ENCODE measurements at regions not wholly inside any gene's neighbourhood (a gene's known extent, or its start where the extent isn't known, plus 50 kb on each side); places are given as distances from the start of the nearest gene placed in this dataset.
A peak's percentile ranks its signal among the peaks of the same experiment; 100 is the strongest.

DNA sequence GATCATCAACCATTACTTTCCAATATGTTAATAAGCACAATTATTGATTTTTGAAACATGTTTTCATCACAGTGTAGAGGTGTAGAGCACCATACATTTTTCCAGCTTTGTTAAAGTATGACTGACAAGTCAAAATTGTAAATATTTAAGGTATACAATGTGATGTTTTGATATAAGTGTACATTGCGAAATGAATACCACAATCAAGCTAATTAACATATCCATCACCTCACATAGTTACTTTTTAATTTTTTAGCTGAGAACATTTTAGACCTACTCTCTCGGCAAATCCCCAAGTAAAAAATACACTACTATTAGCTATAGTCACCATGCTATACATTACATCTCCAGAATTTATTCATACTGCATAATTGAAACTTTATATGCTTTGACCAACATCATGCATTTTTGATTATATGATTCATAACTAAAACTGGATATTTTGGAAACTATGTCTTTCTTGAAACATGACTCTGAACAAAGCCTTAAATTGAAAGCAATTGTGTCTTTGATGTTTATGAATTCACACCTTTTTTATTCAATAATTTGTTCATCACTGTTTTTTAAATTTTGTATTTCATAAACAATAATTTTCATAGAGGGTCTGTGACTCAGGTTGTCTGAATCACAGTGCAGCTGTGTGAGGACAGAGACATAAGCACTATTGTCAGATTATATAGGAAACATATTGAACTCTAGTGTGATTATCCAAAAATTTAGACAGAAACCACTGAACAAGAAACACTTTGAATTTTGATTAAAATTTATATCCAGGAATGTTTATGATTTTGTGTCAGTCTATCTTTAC is 486.1 kb downstream of the SEMA3D start:
- Histone ChIP-seq H3K4me3 (no peak overlapping the region), H3K27ac (peak overlapping the region; percentile 72 to 88), H3K4me2 (peak overlapping the region; percentile 66), H3K9me3 (peaks cover 1% of the 10 kb centered on the region; the same call in 1 of the 3 replicates), H3K4me1 (peaks cover 54% of the 10 kb centered on the region)
- POLR2A ChIA-PET = no interaction called here
- DNase-seq (ENCODE audit: low read depth in 1 of 2, low spot score in 1 of 2) (no peak), ATAC-seq (no peak), FAIRE-seq (no peak)
- TF ChIP-seq CBX8 (IDR thresholded peaks at IDR 0.05) (no peak), CEBPB (IDR thresholded peaks at IDR 0.05) (peak in 1 of 2 experiments; percentile 5; a peak in 1 of 4 replicates), HOXB5 (CRISPR knock-in tag; IDR thresholded peaks at IDR 0.05) (no peak), POLR2A (IDR thresholded peaks at IDR 0.05; ENCODE audit: low read length) (no peak), MAZ (IDR thresholded peaks at IDR 0.05; ENCODE audit: borderline replicate concordance, low read depth, low read length) (no peak), MAFK (IDR thresholded peaks at IDR 0.05; ENCODE audit: partially characterized antibody) (no peak), ZFP36 (IDR thresholded peaks at IDR 0.05; ENCODE audit: borderline replicate concordance, partially characterized antibody) (no peak)
- TF ChIP-seq, protein P1, sequence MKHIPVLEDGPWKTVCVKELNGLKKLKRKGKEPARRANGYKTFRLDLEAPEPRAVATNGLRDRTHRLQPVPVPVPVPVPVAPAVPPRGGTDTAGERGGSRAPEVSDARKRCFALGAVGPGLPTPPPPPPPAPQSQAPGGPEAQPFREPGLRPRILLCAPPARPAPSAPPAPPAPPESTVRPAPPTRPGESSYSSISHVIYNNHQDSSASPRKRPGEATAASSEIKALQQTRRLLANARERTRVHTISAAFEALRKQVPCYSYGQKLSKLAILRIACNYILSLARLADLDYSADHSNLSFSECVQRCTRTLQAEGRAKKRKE (CRISPR knock-in tag; IDR thresholded peaks at IDR 0.05; ENCODE audit: low read depth) = no peak
- CTCF ChIA-PET = no interaction called here
- WGBS (ENCODE audit: missing lambda C conversion rate) = 85% methylated on average over 2 of the region's 2 CpGs

DNA sequence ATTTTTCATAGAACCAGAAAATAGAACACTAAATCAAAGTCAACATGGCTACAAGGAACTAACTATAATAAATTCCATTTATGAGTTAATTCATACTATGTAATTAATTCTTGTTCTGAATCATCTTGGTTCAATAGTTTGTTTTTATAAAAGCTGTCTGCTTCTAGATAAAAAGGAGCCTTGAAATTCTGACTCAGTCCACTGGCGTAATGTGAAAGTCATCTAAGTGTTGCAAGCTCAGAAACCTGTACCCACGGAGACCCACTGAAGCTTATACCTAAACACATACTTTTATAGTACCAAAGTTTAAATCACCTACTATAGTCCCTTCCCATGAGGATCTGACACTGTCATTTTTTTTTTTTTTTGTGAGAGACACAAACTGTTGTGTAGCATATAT is 489.4 kb downstream of the SEMA3D start:
- ATAC-seq (peak in 1 of 2 experiments; percentile 35; a peak in 2 of 6 replicates), FAIRE-seq (no peak), DNase-seq (ENCODE audit: low read depth in 1 of 2, low spot score in 1 of 2) (peak in 1 of 2 experiments; percentile 58)
- CTCF ChIA-PET = interaction anchor here (0.6 kb wide), 1 partner anchor 589 kb away, joined by 3 read pairs; no protein-coding TSS in a partner anchor
- TF ChIP-seq, protein P2, sequence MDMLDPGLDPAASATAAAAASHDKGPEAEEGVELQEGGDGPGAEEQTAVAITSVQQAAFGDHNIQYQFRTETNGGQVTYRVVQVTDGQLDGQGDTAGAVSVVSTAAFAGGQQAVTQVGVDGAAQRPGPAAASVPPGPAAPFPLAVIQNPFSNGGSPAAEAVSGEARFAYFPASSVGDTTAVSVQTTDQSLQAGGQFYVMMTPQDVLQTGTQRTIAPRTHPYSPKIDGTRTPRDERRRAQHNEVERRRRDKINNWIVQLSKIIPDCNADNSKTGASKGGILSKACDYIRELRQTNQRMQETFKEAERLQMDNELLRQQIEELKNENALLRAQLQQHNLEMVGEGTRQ (IDR thresholded peaks at IDR 0.05) = no peak
- TF ChIP-seq JUNB (IDR thresholded peaks at IDR 0.05) = peak; percentile 76
- TF ChIP-seq HOXB13 (CRISPR knock-in tag; IDR thresholded peaks at IDR 0.05; ENCODE audit: low read depth) = no peak
- TF ChIP-seq EP300 (IDR thresholded peaks at IDR 0.05) = peak in 1 of 2 experiments; percentile 55; a peak in 1 of 5 replicates
- TF ChIP-seq RAD21 (conservative IDR thresholded peaks at IDR 0.05 in 1 of 2, IDR thresholded peaks at IDR 0.05 in 1 of 2) = peak in 1 of 2 experiments; percentile 22; a peak in 1 of 5 replicates
- TF ChIP-seq FOSL2 (IDR thresholded peaks at IDR 0.05) = peak; percentile 60; the same call in 1 of the 2 replicates
- TF ChIP-seq FOSL2 (CRISPR knock-in tag; IDR thresholded peaks at IDR 0.05) = peak; percentile 69
- TF ChIP-seq GATA3 (IDR thresholded peaks at IDR 0.05; ENCODE audit: borderline replicate concordance) = peak; percentile 36; the same call in 1 of the 2 replicates
- peak in 1 of 2 experiments; percentile 62; a peak in 2 of 4 replicates for TF ChIP-seq CEBPB (IDR thresholded peaks at IDR 0.05)
- POLR2A ChIA-PET = interaction anchor here (0.7 kb wide), 1 partner anchor 316 kb away, joined by 4 read pairs; no protein-coding TSS in a partner anchor
- Histone ChIP-seq H3K9me3 (peaks cover 12% of the 10 kb centered on the region; the same call in 2 of the 3 replicates), H3K4me3 (no peak overlapping the region), H3K4me2 (peak overlapping the region; percentile 37), H3K27ac (peak overlapping the region; percentile 51 to 55; a peak in 4 of 6 replicates), H3K4me1 (peaks cover 49% of the 10 kb centered on the region)
- WGBS (ENCODE audit: missing lambda C conversion rate) = 37% methylated on average over 2 of the region's 2 CpGs

DNA sequence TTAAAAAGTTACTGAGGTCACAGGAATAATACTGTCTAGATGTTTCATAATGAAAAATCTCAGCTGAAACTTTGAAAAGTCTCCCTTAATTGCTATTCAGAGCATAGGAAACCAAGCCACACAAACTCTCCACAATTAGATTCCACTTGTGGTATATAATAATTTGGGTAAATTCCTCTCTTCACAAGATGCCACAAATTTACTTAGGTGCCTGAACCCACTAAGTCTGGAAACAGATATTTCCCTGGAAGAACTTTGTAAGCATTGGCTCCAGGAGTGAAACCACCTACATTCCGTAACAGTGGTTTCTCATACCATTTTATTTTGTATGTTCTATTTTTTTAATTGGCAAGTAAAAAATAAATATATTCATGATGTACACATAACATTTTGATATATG is 493.4 kb downstream of the SEMA3D start:
- TF ChIP-seq, protein P3, sequence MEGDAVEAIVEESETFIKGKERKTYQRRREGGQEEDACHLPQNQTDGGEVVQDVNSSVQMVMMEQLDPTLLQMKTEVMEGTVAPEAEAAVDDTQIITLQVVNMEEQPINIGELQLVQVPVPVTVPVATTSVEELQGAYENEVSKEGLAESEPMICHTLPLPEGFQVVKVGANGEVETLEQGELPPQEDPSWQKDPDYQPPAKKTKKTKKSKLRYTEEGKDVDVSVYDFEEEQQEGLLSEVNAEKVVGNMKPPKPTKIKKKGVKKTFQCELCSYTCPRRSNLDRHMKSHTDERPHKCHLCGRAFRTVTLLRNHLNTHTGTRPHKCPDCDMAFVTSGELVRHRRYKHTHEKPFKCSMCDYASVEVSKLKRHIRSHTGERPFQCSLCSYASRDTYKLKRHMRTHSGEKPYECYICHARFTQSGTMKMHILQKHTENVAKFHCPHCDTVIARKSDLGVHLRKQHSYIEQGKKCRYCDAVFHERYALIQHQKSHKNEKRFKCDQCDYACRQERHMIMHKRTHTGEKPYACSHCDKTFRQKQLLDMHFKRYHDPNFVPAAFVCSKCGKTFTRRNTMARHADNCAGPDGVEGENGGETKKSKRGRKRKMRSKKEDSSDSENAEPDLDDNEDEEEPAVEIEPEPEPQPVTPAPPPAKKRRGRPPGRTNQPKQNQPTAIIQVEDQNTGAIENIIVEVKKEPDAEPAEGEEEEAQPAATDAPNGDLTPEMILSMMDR (IDR thresholded peaks at IDR 0.05) = no peak
- TF ChIP-seq, protein P4, sequence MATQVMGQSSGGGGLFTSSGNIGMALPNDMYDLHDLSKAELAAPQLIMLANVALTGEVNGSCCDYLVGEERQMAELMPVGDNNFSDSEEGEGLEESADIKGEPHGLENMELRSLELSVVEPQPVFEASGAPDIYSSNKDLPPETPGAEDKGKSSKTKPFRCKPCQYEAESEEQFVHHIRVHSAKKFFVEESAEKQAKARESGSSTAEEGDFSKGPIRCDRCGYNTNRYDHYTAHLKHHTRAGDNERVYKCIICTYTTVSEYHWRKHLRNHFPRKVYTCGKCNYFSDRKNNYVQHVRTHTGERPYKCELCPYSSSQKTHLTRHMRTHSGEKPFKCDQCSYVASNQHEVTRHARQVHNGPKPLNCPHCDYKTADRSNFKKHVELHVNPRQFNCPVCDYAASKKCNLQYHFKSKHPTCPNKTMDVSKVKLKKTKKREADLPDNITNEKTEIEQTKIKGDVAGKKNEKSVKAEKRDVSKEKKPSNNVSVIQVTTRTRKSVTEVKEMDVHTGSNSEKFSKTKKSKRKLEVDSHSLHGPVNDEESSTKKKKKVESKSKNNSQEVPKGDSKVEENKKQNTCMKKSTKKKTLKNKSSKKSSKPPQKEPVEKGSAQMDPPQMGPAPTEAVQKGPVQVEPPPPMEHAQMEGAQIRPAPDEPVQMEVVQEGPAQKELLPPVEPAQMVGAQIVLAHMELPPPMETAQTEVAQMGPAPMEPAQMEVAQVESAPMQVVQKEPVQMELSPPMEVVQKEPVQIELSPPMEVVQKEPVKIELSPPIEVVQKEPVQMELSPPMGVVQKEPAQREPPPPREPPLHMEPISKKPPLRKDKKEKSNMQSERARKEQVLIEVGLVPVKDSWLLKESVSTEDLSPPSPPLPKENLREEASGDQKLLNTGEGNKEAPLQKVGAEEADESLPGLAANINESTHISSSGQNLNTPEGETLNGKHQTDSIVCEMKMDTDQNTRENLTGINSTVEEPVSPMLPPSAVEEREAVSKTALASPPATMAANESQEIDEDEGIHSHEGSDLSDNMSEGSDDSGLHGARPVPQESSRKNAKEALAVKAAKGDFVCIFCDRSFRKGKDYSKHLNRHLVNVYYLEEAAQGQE (IDR thresholded peaks at IDR 0.05) = no peak
- TF ChIP-seq KDM5A (IDR thresholded peaks at IDR 0.05) (no peak), SMC3 (IDR thresholded peaks at IDR 0.05) (no peak)
- no peak overlapping the region for H3K4me2 ChIP-seq
- DNase-seq (ENCODE audit: low read depth in 1 of 2, low spot score in 1 of 2) = no peak
- no peak overlapping the region for H3K4me3 ChIP-seq
- ChIA-PET CTCF (no interaction called here), POLR2A (no interaction called here)
- 91% methylated on average over 1 of the region's 1 CpG for WGBS (ENCODE audit: missing lambda C conversion rate)
- FAIRE-seq = no peak
- peaks cover 12% of the 10 kb centered on the region; the same call in 2 of the 3 replicates for H3K9me3 ChIP-seq
- H3K27ac ChIP-seq = no peak overlapping the region
- peaks cover 21% of the 10 kb centered on the region for H3K4me1 ChIP-seq
- no peak for ATAC-seq
